ENCODE measurements at regions not wholly inside any gene's neighbourhood (a gene's known extent, or its start where the extent isn't known, plus 50 kb on each side); places are given as distances from the start of the nearest gene placed in this dataset.
A peak's percentile ranks its signal among the peaks of the same experiment; 100 is the strongest.
"Not testable (repeated sequence)": the region's sequence is repeated elsewhere in the genome, so short reads cannot be mapped to it uniquely, and the experiment has no call there.

- H3K9me3 Mint-ChIP-seq (ENCODE audit: low read depth, unreplicated experiment): no peaks in the 10 kb centered on the region
- TF ChIP-seq, protein P1, sequence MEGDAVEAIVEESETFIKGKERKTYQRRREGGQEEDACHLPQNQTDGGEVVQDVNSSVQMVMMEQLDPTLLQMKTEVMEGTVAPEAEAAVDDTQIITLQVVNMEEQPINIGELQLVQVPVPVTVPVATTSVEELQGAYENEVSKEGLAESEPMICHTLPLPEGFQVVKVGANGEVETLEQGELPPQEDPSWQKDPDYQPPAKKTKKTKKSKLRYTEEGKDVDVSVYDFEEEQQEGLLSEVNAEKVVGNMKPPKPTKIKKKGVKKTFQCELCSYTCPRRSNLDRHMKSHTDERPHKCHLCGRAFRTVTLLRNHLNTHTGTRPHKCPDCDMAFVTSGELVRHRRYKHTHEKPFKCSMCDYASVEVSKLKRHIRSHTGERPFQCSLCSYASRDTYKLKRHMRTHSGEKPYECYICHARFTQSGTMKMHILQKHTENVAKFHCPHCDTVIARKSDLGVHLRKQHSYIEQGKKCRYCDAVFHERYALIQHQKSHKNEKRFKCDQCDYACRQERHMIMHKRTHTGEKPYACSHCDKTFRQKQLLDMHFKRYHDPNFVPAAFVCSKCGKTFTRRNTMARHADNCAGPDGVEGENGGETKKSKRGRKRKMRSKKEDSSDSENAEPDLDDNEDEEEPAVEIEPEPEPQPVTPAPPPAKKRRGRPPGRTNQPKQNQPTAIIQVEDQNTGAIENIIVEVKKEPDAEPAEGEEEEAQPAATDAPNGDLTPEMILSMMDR (IDR thresholded peaks at IDR 0.05; ENCODE audit: unreplicated experiment): no peak
- H3K27ac Mint-ChIP-seq (ENCODE audit: unreplicated experiment): no peak overlapping the region
- peaks cover 7% of the 10 kb centered on the region for H3K4me1 Mint-ChIP-seq (ENCODE audit: low read depth, unreplicated experiment)
- CTCF ChIA-PET: no interaction called here
- no peak overlapping the region for H3K4me3 Mint-ChIP-seq (ENCODE audit: low read depth, unreplicated experiment)
- H3K36me3 Mint-ChIP-seq (ENCODE audit: insufficient read depth, unreplicated experiment): no peaks in the 10 kb centered on the region
- no peaks in the 10 kb centered on the region for H3K27me3 Mint-ChIP-seq (ENCODE audit: unreplicated experiment)
- DNase-seq: no peak
- intact Hi-C loops (cut with micrococcal nuclease; ENCODE audit: unreplicated experiment): no loop called here
- BruUV-seq (replicated peaks): no TSS peak
Observed at GRCh38 chr5:124962111-124962510, 215.7 kb upstream of the ZNF608 start.

DNA sequence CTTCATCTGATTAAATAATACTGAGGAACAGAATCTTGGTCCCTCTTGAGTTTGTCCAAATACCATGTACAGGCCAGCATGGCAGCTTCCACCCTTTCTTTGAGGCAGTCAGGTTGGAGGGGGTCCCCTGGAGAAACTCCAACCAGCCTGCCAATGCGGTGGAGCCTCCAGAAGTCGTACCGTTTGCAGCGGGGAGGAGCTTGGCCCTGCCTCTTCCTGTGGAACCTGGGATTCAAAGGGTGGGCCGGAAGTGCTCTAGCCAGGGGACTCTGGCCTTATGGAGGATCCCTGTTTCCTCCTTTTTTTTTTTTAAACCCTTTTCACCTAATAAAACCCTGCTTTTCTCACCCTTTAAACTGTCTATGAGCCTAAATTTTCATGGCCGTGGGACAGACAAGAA lies 216.3 kb upstream of the ZNF608 start:
- CTCF ChIA-PET: no interaction called here
- Mint-ChIP-seq H3K4me1 (ENCODE audit: low read depth, unreplicated experiment) (peaks cover 7% of the 10 kb centered on the region), H3K27ac (ENCODE audit: unreplicated experiment) (no peak overlapping the region), H3K27me3 (ENCODE audit: unreplicated experiment) (no peaks in the 10 kb centered on the region), H3K4me3 (ENCODE audit: low read depth, unreplicated experiment) (no peak overlapping the region), H3K9me3 (ENCODE audit: low read depth, unreplicated experiment) (no peaks in the 10 kb centered on the region), H3K36me3 (ENCODE audit: insufficient read depth, unreplicated experiment) (no peaks in the 10 kb centered on the region)
- BruUV-seq (replicated peaks): no TSS peak
- TF ChIP-seq, protein P1 (IDR thresholded peaks at IDR 0.05; ENCODE audit: unreplicated experiment): no peak
- DNase-seq: no peak
- intact Hi-C loops (cut with micrococcal nuclease; ENCODE audit: unreplicated experiment): no loop called here

- CTCF ChIA-PET: interaction anchor here (1.1 kb wide), 1 partner anchor 34 kb away, joined by 3 read pairs; no protein-coding TSS in a partner anchor
- no peaks in the 10 kb centered on the region for H3K9me3 Mint-ChIP-seq (ENCODE audit: low read depth, unreplicated experiment)
- no TSS peak for BruUV-seq (replicated peaks)
- H3K4me3 Mint-ChIP-seq (ENCODE audit: low read depth, unreplicated experiment): no peak overlapping the region
- H3K27me3 Mint-ChIP-seq (ENCODE audit: unreplicated experiment): no peaks in the 10 kb centered on the region
- intact Hi-C loops (cut with micrococcal nuclease; ENCODE audit: unreplicated experiment): no loop called here
- H3K27ac Mint-ChIP-seq (ENCODE audit: unreplicated experiment): no peak overlapping the region
- TF ChIP-seq, protein P1 (IDR thresholded peaks at IDR 0.05; ENCODE audit: unreplicated experiment): no peak
- no peaks in the 10 kb centered on the region for H3K36me3 Mint-ChIP-seq (ENCODE audit: insufficient read depth, unreplicated experiment)
- H3K4me1 Mint-ChIP-seq (ENCODE audit: low read depth, unreplicated experiment): peaks cover 7% of the 10 kb centered on the region
- DNase-seq: peak; percentile 11
Observed at GRCh38 chr5:124963236-124963919, 216.9 kb upstream of the ZNF608 start.

GRCh38 chr5:124966741-124967140 lies 220.3 kb upstream of the ZNF608 start:
- CTCF ChIA-PET; H3K4me1 Mint-ChIP-seq (ENCODE audit: low read depth, unreplicated experiment); H3K4me3 Mint-ChIP-seq (ENCODE audit: low read depth, unreplicated experiment); intact Hi-C loops (cut with micrococcal nuclease; ENCODE audit: unreplicated experiment); H3K9me3 Mint-ChIP-seq (ENCODE audit: low read depth, unreplicated experiment); BruUV-seq (replicated peaks); H3K27me3 Mint-ChIP-seq (ENCODE audit: unreplicated experiment); H3K27ac Mint-ChIP-seq (ENCODE audit: unreplicated experiment); DNase-seq; H3K36me3 Mint-ChIP-seq (ENCODE audit: insufficient read depth, unreplicated experiment): not testable (repeated sequence)

DNA sequence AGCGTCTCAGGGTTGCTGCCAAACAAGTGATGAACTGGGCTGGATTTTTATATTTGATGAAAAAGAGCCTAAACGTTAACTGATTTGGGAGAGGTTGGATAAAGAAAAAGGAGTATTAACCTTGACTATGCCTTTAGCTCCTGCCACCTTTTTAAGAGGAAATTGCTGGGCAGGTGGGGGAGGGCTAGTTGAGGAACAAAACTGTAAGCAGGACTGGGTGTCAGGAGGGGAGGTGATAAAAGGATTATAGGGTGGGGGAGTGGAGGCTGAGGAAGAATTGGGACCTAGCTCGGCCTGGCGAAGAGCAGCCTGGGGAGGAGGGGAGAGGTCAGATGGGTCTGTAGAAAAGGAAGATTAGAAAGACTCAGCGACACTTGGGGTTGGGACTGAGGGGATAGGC lies 223.9 kb upstream of the ZNF608 start:
- H3K4me3 Mint-ChIP-seq (ENCODE audit: low read depth, unreplicated experiment); intact Hi-C loops (cut with micrococcal nuclease; ENCODE audit: unreplicated experiment); H3K9me3 Mint-ChIP-seq (ENCODE audit: low read depth, unreplicated experiment); H3K4me1 Mint-ChIP-seq (ENCODE audit: low read depth, unreplicated experiment); H3K27me3 Mint-ChIP-seq (ENCODE audit: unreplicated experiment); CTCF ChIA-PET; H3K36me3 Mint-ChIP-seq (ENCODE audit: insufficient read depth, unreplicated experiment); DNase-seq; H3K27ac Mint-ChIP-seq (ENCODE audit: unreplicated experiment); BruUV-seq (replicated peaks): not testable (repeated sequence)
